Stimulated activated CD8-positive, alpha-beta memory T cell treated with anti-CD3 and anti-CD28 coated beads, Interleukin-7, amount 100 ng/mL, for 4 hours (primary cell): ENCODE measurements at regions not wholly inside any gene's neighbourhood (a gene's known extent, or its start where the extent isn't known, plus 50 kb on each side); places are given as distances from the start of the nearest gene placed in this dataset.

ENCODE experiments used
- DNase-seq, 2 donors: peaks; one replicate each; pipeline ENCODE4 v3.0.0-alpha.2; 2020; ENCODE audit warnings: low read depth in 2 of 2

DNA sequence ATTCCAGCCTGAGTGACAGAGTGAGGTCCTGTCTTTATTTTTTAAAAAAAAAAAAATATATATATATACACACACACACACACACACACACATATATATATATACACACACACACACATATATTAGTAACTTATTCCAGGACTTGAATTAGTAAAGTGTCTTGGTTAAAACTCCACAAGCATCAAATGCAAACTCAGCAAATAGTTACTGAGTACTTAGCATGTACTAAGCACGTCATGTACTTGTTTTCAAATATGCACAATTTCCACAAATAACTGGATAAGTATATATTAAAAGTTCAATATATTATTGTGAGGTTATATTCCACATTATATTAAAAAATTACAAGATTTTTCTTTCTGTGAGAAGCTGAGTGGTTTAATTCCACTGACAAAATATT is 304.7 kb downstream of the ZEB2 start:
- DNase-seq, result no peak

DNA sequence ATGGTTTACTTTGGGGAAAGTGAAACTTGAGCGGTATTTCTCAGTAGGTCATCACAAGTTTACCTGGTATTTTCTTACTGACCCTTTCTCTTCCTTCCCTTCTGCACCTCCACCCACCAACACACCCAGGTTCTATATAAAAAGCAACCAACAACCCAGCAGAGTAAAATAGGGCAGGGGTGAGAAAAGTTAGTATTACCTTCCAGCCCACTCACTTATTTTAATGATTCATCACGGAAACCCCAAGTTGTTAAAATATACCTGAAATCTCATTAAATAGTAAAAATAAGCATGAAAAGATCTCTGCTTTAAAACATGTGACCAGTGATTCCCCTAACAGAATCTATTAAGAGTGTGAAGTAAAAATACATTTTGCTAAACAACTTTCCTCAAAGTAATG is 306.1 kb downstream of the ZEB2 start:
- DNase-seq, result no peak

DNA sequence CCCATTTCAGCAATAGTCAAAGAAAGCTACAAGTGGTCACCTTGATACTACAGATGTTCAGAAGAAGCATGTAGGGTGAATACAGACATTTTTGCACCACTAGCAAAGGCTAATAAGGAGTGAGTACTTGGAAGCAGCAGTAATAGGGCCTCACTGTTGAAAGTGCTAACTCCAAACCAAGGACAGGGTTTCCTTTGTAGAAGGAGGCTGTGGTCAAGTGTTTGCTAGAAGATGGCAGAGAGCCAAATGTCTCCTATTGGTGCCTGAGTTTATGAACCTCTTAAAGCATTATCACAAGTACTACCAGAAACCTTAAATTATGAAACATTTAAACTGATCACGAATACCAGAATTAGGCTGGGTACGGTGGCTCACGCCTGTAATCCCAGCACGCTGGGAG is 308.1 kb downstream of the ZEB2 start:
- DNase-seq, result no peak

GRCh38 chr2:144211065-144211464 is 308.9 kb downstream of the ZEB2 start:
- no peak for DNase-seq

- no peak for DNase-seq
Observed at GRCh38 chr2:144210076-144210475, 309.8 kb downstream of the ZEB2 start.

GRCh38 chr2:144208924-144209323 is 311.0 kb downstream of the ZEB2 start:
- no peak for DNase-seq

- DNase-seq, result no peak
Observed at GRCh38 chr2:144206019-144206418, 313.9 kb downstream of the ZEB2 start.

DNA sequence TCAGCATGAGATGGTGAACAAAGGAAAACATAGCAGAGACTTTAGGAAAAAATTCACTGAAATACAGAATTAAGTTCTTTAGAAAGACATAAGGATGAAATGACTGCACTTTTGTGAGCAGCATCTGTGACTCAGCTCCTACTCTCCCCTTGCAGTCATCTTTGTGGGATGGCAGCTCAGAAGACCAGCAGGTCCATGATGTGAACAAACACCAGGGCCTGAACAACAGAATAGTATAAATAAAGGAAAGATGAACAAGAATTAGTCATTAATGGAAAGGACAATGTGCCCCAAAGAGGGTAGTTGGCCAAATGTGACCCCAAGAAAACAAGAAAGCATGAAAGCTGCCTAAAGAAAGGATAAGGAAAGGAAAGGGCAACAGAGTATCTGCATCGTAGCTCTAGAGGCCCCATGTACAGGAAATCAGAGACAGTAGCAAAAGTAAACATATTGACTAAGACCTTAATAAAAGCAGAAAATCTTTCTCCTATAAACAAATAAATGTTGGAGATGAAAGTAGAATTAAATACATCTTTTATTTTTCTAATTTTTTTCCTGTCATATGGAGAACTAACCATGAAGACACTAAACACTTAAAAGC is 318.0 kb downstream of the ZEB2 start:
- DNase-seq, result no peak

GRCh38 chr2:144201126-144201525 is 318.8 kb downstream of the ZEB2 start:
- peak in 1 of 2 donors; percentile 5 for DNase-seq

DNA sequence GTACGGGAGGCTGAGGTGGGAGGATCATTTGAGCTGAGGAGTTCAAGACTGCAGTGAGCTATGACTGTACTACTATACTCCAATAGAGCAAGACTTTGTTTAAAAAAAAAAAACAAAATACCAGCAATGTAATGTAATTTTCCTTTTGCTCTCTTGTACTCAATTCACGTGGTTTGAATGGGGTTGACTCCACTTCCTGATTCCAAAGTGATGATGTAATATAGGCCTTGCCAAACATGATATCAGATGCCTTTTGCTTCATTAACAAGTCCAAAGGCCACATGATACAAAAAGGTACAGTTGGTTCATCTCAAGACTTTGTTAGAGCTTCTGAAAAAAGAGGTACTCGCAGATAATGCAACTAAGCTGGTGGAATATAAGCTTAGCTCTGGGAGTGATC is 321.8 kb downstream of the ZEB2 start:
- DNase-seq, result no peak

GRCh38 chr2:144194326-144195071 is 325.4 kb downstream of the ZEB2 start:
- DNase-seq, result no peak

DNA sequence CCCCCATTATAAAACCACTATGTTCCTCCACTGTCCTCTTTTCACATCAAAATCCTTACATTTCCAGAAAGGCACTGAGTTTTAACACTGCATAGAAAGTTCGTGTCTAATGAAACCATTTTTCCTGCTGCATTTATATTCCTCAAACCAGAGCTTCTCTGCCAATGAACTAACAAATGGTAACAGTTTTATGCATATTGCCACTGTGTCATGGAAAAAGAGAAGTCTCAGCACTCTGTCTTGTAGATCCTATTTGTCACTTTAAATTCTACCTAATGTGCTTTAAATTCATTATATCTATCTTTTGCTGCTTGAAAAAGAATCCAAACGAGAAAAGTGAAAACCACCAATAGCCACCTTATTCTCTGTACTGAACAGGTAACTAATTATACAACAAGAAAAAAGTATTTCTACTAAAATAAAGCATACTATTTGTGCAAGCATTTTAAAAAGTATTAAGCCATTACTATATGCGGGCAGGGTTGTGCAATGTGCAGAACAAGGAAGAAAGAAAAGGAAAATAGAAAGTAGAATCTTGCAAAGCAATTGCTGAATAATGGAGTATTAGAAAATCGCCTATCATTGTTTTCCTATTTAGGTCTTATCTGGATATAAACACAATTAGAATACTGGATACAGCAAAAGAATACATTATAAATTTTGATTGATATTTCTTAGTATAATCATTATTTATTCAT is 328.9 kb downstream of the ZEB2 start:
- no peak for DNase-seq

GRCh38 chr2:144183727-144184126 is 336.2 kb downstream of the ZEB2 start:
- DNase-seq, result peak; percentile 72 to 74

DNA sequence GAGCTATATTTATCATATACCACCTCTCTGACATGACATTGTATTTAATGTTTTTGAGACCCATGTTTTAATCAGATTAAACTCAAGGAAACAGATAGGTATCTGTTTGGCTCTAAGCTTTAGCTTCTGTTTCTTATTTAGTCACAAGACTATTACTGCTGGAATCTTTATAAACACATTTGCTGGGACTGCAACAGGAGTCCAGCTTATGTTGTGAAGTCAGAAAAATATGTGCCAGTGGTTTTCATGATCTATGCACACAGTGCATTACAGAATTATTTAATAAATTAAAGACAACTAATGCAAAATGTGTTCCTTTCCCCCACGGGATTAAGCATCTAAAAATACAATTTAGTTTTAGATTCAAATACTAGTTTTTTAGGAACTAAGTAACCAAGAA is 338.9 kb downstream of the ZEB2 start:
- no peak for DNase-seq

- no peak for DNase-seq
Observed at GRCh38 chr2:144180131-144180530, 339.8 kb downstream of the ZEB2 start.

- no peak for DNase-seq
Observed at GRCh38 chr2:144170179-144170578, 349.7 kb downstream of the ZEB2 start.

DNA sequence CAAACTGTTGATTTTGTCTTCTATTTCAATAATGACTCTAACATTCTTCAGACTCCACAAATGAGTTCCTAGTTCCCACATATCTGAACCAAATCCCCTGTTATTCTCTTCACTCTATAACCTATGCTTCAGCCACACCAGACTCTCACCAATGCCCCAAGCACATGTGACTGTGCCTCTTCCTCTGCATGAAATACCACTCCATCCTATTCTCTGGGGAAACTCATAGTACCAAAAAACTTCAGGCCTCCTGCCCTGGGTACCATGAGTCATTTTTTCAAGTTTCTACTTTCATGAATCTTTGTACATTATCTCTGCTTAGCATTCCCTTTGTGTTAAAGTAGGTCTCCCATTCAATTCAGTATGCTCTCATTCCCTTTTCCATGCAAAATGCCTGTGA is 353.2 kb downstream of the ZEB2 start:
- DNase-seq, result no peak

DNA sequence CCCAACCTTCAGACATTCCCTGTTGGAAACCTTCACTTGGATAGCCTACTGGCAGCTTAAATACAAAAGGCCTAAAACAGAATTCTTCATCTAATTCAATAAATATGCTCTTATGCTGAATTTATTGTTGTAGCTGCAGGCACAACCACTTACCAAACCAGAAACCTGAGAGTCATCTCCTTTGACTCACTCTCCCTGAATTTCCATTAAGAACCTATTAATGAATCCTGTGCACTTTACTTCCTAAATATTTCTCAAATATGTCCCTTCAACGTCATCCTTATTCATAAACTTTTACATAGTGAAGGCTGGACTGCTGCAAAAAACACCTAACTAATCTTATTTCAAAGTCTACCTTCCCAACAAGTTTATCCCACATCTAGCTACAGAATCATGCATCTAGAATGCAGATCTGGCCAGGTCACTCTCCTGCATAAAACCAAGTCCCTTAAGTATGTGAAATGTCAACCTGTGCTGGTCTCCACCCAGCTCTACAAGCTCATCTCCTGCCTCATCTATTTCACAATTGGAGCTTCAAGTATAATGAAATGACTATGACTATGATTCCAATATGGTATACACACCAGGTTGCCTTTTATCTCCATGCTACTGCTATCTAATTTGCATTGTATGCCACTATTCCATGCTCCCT is 354.2 kb downstream of the ZEB2 start:
- no peak for DNase-seq

DNA sequence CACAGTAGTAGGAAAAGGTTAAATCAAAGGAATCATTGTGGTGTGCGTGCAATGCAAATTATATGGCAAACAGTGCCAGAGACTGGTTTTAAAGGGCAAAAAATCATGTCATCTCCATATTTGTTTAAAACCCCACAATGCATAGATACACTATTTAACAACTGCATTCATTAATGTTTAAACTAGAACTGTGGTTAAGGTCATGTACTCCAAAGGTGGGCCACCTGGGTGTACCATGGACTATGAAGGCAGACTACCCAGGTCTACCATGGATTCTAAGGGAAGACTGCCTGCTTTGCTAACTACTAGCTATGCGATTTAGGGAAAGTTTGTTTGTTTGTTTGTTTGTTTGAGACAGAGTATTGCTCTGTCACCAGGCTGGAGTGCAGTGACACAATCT is 356.3 kb downstream of the ZEB2 start:
- DNase-seq, result no peak

DNA sequence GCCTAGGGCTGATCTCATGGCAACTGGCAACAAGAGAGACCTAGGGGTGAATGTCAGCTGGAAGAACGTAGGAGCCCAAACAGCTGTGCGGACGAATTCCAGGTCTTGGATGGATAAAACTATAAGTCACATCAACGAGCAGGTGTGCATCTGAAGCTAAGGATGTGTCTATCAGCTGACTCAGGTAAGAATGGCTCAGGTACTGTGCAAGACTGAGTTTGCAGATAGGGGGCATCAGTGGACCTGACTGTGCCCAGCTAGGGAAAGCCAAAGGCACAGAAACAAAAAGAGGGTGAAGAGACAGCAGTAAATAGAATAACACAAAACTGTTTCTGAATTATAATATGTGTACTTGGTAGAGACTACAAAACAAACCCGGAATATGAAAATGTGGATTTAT is 357.3 kb downstream of the ZEB2 start:
- DNase-seq, result peak; percentile 24 to 38

DNA sequence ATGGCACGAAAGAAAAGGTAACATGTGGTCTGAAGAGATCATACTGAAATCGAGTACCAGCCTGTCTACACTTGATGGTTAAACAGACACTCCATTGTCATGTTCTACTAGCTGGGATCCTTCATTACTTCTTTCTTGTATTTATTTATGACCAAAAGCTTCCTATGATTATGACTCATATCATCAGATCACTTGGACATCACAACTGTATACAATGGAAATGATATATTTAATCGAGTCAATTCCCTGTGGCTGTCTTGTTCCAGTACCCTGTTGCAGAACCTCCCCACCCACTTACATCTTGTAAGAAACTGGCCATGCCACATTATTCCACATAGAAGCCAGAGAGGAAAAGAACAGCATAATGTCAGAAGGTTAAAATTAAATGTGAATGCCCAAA is 358.9 kb downstream of the ZEB2 start:
- DNase-seq, result no peak

DNA sequence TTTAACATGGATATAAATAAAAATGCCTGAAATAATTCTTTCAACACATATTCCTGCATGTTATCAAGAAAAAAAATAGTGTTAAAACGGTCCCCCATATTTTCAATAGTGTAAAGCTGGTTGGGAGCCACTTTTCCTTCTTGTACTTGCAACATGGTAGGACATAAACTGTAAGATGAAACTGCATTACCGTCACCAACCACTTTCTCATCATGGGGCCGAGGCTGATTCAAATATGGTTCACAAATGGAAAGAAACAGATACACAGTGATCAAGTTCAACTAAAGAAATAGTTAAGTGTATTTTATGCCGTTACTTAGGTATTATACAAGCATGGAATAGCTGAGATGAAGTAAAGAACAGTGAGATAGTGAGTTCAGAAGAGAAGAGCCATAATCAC is 360.7 kb downstream of the ZEB2 start:
- DNase-seq, result no peak

DNA sequence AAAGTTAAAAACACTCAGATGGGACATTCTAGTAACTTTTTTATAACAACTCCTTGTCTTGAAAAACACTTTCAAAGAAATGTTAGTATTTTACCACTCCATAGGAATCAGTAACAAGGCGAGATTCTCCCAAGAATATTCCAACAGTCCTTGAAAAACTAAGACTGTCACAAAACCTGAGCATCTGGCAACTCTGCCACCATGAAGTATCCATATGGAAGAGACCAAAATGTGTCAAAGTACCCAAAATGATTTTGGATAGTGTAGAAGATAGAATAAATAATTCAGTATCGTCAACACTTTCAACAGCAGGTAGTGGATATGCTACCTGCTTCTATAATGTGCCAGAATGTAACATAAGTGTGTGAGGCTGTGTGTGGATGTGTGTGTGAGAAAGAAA is 361.8 kb downstream of the ZEB2 start:
- DNase-seq, result no peak
